CD8-positive, alpha-beta memory T cell (primary cell): ENCODE measurements at regions not wholly inside any gene's neighbourhood (a gene's known extent, or its start where the extent isn't known, plus 50 kb on each side); places are given as distances from the start of the nearest gene placed in this dataset.
A peak's percentile ranks its signal among the peaks of the same experiment; 100 is the strongest.

ENCODE experiments used
- CTCF ChIA-PET: fragments of 350-600 bp; sonication (Branson Sonifier 250); formaldehyde crosslinking; loops from one replicate; lab custom pipeline; 2021; ENCODE audit warnings: antibody characterized with exemption; lab: Charles Lee
- POLR2A ChIA-PET: fragments of 350-600 bp; sonication (Branson Sonifier 250); formaldehyde crosslinking; loops from one replicate; lab custom pipeline; 2021; ENCODE audit warnings: antibody characterized with exemption; lab: Charles Lee
- DNase-seq, 5 donors: peaks; one replicate each; pipeline versions ENCODE4 v3.0.0 to v3.0.0-alpha.2; 2020 to 2022; ENCODE audit warnings: mixed read lengths in 1 of 5
- H3K27ac ChIP-seq: one replicate; pipeline ENCODE4 v1.7.0; 2013; ENCODE audit warnings: low read depth, mild to moderate bottlenecking, low read length, moderate library complexity
- H3K27me3 ChIP-seq: 2 replicates; pipeline ENCODE4 v1.7.0; 2013; ENCODE audit warnings: low read length, mild to moderate bottlenecking; ENCODE audit not compliant: insufficient read depth, poor library complexity, severe bottlenecking
- H3K36me3 ChIP-seq: 2 replicates; pipeline ENCODE4 v1.7.0; 2013; ENCODE audit warnings: mild to moderate bottlenecking, low read length, moderate library complexity; ENCODE audit not compliant: insufficient read depth
- H3K4me1 ChIP-seq: 2 replicates; pipeline ENCODE4 v1.7.0; 2013; ENCODE audit warnings: mild to moderate bottlenecking, low read length, moderate library complexity; ENCODE audit not compliant: insufficient read depth
- H3K4me3 ChIP-seq: 2 replicates; pipeline ENCODE4 v1.7.0; 2013; ENCODE audit warnings: mild to moderate bottlenecking, low read length
- H3K9me3 ChIP-seq: 2 replicates; pipeline ENCODE4 v1.7.0; 2013; ENCODE audit warnings: mild to moderate bottlenecking, low read length
- H3K27ac Mint-ChIP-seq, 8 donors: one replicate each; pipeline ENCODE4 v1.8.0; 2020 to 2021; ENCODE audit warnings: mixed read lengths in 8 of 8, mild to moderate bottlenecking in 6 of 8, inconsistent platforms in 3 of 8, moderate library complexity in 3 of 8
- H3K27me3 Mint-ChIP-seq, 2 donors: one replicate each; pipeline ENCODE4 v1.8.0; 2020 to 2021; ENCODE audit warnings: mixed read lengths in 2 of 2, mild to moderate bottlenecking in 1 of 2, moderate library complexity in 1 of 2
- H3K36me3 Mint-ChIP-seq, 3 donors: one replicate each; pipeline ENCODE4 v1.8.0; 2020 to 2021; ENCODE audit warnings: mixed read lengths in 3 of 3, inconsistent platforms in 1 of 3, mild to moderate bottlenecking in 1 of 3
- H3K4me1 Mint-ChIP-seq, 3 donors: one replicate each; pipeline ENCODE4 v1.8.0; 2020 to 2021; ENCODE audit warnings: mixed read lengths in 3 of 3, inconsistent platforms in 1 of 3, mild to moderate bottlenecking in 1 of 3
- H3K4me3 Mint-ChIP-seq, 7 donors: one replicate each; pipeline ENCODE4 v1.8.0; 2020 to 2021; ENCODE audit warnings: mixed read lengths in 7 of 7, mild to moderate bottlenecking in 6 of 7, moderate library complexity in 4 of 7, inconsistent platforms in 2 of 7
- H3K9me3 Mint-ChIP-seq, 5 donors: one replicate each; pipeline ENCODE4 v1.8.0; 2020 to 2022; ENCODE audit warnings: mixed read lengths in 5 of 5, mild to moderate bottlenecking in 3 of 5, moderate library complexity in 2 of 5, inconsistent platforms in 1 of 5

GRCh38 chr5:168114444-168115017 lies 176.9 kb upstream of the WWC1 start:
- Mint-ChIP-seq H3K4me3 (no peak overlapping the region), H3K9me3 (no peaks in the 10 kb centered on the region), H3K36me3 (no peaks in the 10 kb centered on the region), H3K27me3 (no peaks in the 10 kb centered on the region), H3K4me1 (no peaks in the 10 kb centered on the region), H3K27ac (no peak overlapping the region)
- Histone ChIP-seq H3K9me3 (no peaks in the 10 kb centered on the region), H3K27ac (no peak overlapping the region), H3K4me1 (no peaks in the 10 kb centered on the region), H3K27me3 (no peaks in the 10 kb centered on the region), H3K4me3 (no peak overlapping the region), H3K36me3 (no peaks in the 10 kb centered on the region)
- peak in 1 of 5 donors; percentile 4 for DNase-seq
- CTCF ChIA-PET: no interaction called here
- POLR2A ChIA-PET: no interaction called here

DNA sequence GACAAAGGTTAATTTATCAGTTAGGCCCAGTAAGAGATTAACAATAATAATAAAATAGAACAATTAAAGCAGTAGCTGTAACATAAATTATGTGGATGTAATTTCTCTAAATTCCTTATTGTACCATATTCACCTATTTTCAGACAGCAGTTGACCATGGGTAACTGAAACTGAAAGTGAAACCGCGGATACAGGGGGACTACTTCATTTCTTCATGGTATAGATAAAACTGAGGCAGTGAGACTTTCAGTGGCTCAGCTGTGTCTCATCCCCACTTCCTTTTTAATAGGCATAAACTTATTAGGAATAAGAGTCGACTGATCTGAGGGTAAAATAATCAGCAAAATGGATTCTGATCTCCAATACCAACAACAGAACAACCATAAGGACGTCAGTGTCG lies 174.0 kb upstream of the WWC1 start:
- no peak overlapping the region for H3K27ac ChIP-seq
- H3K4me3 ChIP-seq: no peak overlapping the region
- Mint-ChIP-seq H3K27me3 (no peaks in the 10 kb centered on the region), H3K9me3 (peaks cover 0 to 1% (median 0%) of the 10 kb centered on the region in 5 donors), H3K4me3 (no peak overlapping the region), H3K4me1 (no peaks in the 10 kb centered on the region), H3K27ac (no peak overlapping the region), H3K36me3 (no peaks in the 10 kb centered on the region)
- CTCF ChIA-PET: no interaction called here
- POLR2A ChIA-PET: no interaction called here
- DNase-seq: no peak
- H3K9me3 ChIP-seq: no peaks in the 10 kb centered on the region
- no peaks in the 10 kb centered on the region for H3K27me3 ChIP-seq
- no peaks in the 10 kb centered on the region for H3K4me1 ChIP-seq
- no peaks in the 10 kb centered on the region for H3K36me3 ChIP-seq

DNA sequence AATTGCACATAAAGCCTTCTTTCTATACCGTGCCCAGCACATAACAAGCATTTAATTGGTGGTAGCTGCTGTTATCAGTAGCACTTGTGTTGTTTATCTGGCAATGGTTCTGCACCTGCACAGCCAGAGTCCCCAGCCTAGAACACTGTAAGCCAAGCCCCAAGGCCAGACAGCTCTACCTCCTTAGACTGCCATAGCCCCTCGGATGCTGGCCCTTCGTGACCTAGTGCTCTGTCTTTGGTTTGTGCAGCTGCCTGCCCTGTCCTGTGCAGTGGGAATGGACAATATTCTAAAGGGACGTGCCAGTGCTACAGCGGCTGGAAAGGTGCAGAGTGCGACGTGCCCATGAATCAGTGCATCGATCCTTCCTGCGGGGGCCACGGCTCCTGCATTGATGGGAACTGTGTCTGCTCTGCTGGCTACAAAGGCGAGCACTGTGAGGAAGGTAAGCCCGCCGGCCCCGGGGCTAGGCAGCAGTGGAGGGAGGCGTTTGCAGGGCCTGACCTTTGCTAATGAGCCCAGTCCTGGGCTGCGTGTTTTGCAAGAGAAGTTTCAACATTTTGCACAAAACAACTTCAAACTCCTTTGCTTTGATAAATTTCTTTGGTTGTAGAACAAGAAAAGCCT lies 173.3 kb upstream of the WWC1 start:
- Histone ChIP-seq H3K27me3 (no peaks in the 10 kb centered on the region), H3K9me3 (no peaks in the 10 kb centered on the region), H3K4me1 (no peaks in the 10 kb centered on the region), H3K27ac (no peak overlapping the region), H3K4me3 (no peak overlapping the region), H3K36me3 (no peaks in the 10 kb centered on the region)
- POLR2A ChIA-PET: no interaction called here
- no peaks in the 10 kb centered on the region for H3K27me3 Mint-ChIP-seq
- no peaks in the 10 kb centered on the region for H3K4me1 Mint-ChIP-seq
- DNase-seq: no peak
- H3K27ac Mint-ChIP-seq: no peak overlapping the region
- no peaks in the 10 kb centered on the region for H3K36me3 Mint-ChIP-seq
- H3K9me3 Mint-ChIP-seq: peaks cover 0 to 1% (median 0%) of the 10 kb centered on the region in 5 donors
- H3K4me3 Mint-ChIP-seq: no peak overlapping the region
- CTCF ChIA-PET: no interaction called here

DNA sequence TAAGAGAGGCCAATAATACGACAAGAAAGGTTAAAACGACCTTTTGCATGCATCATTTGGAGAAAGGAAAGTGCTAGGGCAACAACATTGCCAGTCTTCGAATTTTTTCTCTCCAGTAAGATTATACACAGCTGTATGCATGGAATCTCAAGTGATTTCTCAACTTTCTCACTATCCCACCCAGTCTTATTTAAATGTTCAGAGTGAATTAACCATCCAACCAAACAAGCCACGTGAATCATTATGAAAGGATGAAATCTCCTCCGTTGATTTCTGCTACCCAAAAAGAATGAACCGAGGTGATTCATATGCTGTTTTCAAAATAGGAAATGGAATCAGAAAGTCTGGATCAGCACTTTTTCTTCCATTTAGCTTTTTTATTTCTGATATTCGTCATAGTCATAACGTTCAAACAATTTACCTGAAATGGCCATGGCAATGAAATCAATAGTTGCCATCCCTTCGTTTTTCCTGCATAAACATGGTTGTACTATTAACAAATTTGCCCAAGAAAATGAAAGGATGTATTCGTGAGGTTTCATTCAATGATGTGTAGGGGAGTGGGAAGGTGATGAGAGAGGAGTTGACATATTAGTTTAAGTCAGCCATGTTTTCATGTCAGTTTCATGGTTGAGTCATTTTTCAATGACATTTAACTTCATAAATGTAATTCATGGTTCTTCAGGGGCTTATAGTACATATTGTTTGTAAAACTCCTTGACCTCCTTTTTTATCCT lies 170.9 kb upstream of the WWC1 start:
- no peak overlapping the region for H3K27ac ChIP-seq
- H3K9me3 Mint-ChIP-seq: peaks cover 0 to 1% (median 0%) of the 10 kb centered on the region in 5 donors
- ChIA-PET CTCF (no interaction called here), POLR2A (no interaction called here)
- no peaks in the 10 kb centered on the region for H3K36me3 Mint-ChIP-seq
- no peaks in the 10 kb centered on the region for H3K9me3 ChIP-seq
- no peaks in the 10 kb centered on the region for H3K27me3 ChIP-seq
- H3K36me3 ChIP-seq: no peaks in the 10 kb centered on the region
- H3K4me1 ChIP-seq: no peaks in the 10 kb centered on the region
- H3K4me3 Mint-ChIP-seq: no peak overlapping the region
- H3K4me3 ChIP-seq: no peak overlapping the region
- H3K27ac Mint-ChIP-seq: no peak overlapping the region
- no peak for DNase-seq
- no peaks in the 10 kb centered on the region for H3K27me3 Mint-ChIP-seq
- no peaks in the 10 kb centered on the region for H3K4me1 Mint-ChIP-seq

DNA sequence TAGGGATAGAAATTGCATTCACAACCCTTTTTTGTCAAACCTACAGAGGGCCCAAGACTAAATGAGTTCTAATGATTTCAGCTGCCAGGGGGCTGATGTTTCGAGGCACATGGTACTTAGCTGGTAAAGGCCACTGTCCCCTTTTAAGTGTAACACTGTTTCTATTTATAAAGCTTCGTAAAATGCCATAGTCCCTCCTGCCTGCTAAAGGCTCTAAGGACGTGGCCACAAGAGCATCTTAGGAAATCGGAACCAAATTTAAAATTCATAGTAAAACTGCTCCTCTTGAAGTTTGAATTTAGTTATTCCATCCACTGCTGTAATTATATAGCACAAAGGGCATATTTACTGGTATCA lies 170.3 kb upstream of the WWC1 start:
- Histone ChIP-seq H3K9me3 (no peaks in the 10 kb centered on the region), H3K36me3 (no peaks in the 10 kb centered on the region), H3K27me3 (no peaks in the 10 kb centered on the region), H3K27ac (no peak overlapping the region), H3K4me3 (no peak overlapping the region), H3K4me1 (no peaks in the 10 kb centered on the region)
- POLR2A ChIA-PET: no interaction called here
- CTCF ChIA-PET: no interaction called here
- DNase-seq: no peak
- Mint-ChIP-seq H3K36me3 (no peaks in the 10 kb centered on the region), H3K4me1 (no peaks in the 10 kb centered on the region), H3K27ac (no peak overlapping the region), H3K9me3 (peaks cover 0 to 1% (median 0%) of the 10 kb centered on the region in 5 donors), H3K4me3 (no peak overlapping the region), H3K27me3 (no peaks in the 10 kb centered on the region)

DNA sequence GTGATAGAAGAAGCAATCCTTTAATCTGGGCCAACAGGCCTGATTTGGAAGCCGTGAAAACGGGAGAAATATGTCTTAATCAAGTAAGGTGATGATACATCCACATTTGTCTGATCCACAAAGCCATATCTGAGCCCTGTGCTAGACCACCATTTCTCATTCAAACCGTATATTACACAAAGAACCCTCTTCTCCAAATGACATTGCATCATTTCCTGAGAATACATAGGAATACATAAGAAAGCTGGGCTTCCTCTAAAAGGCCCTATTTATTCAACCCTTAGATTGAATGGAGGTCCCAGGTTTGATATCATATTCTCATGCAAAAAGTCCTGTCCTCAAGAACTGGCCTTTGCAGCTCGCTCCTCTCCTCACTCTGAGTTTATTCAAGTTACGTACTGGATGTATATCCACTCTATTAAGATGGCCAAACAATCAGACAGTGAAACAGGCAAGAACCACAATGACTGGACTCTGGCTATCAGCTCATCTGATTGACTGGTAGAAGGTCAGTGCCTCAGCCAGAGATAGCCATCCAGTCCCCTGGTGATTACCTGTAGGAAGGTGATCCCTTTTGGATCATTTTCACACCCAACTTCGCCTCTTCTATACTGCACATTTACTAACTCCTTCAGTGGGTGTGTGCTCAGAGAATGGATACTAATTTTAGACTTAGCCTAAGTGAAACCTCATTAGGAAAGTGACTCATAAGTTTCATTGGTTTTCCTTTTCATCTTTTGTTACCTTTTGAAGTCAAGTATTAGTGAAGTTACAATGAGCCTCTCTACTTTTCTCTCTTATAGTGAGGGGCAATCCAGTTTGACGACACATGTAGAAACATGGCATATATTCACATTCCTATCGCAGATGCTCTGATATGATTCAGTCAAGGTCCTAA lies 167.6 kb upstream of the WWC1 start:
- no peaks in the 10 kb centered on the region for H3K4me1 Mint-ChIP-seq
- no peak overlapping the region for H3K4me3 Mint-ChIP-seq
- Histone ChIP-seq H3K4me3 (no peak overlapping the region), H3K27me3 (no peaks in the 10 kb centered on the region), H3K9me3 (no peaks in the 10 kb centered on the region), H3K36me3 (no peaks in the 10 kb centered on the region), H3K27ac (no peak overlapping the region), H3K4me1 (no peaks in the 10 kb centered on the region)
- ChIA-PET CTCF (no interaction called here), POLR2A (no interaction called here)
- H3K27ac Mint-ChIP-seq: no peak overlapping the region
- H3K9me3 Mint-ChIP-seq: peaks cover 0 to 2% (median 0%) of the 10 kb centered on the region in 5 donors
- no peak for DNase-seq
- H3K36me3 Mint-ChIP-seq: no peaks in the 10 kb centered on the region
- H3K27me3 Mint-ChIP-seq: no peaks in the 10 kb centered on the region

GRCh38 chr5:168125445-168126199 lies 165.8 kb upstream of the WWC1 start:
- H3K36me3 ChIP-seq: no peaks in the 10 kb centered on the region
- no peaks in the 10 kb centered on the region for H3K27me3 ChIP-seq
- ChIA-PET CTCF (no interaction called here), POLR2A (no interaction called here)
- Mint-ChIP-seq H3K27me3 (no peaks in the 10 kb centered on the region), H3K4me3 (no peak overlapping the region), H3K36me3 (no peaks in the 10 kb centered on the region), H3K27ac (no peak overlapping the region), H3K9me3 (peaks cover 0 to 2% (median 0%) of the 10 kb centered on the region in 5 donors), H3K4me1 (no peaks in the 10 kb centered on the region)
- no peaks in the 10 kb centered on the region for H3K9me3 ChIP-seq
- no peak overlapping the region for H3K4me3 ChIP-seq
- no peak for DNase-seq
- no peak overlapping the region for H3K27ac ChIP-seq
- H3K4me1 ChIP-seq: no peaks in the 10 kb centered on the region
